ENCODE measurements at regions not wholly inside any gene's neighbourhood (a gene's known extent, or its start where the extent isn't known, plus 50 kb on each side); places are given as distances from the start of the nearest gene placed in this dataset.
"Not testable (repeated sequence)": the region's sequence is repeated elsewhere in the genome, so short reads cannot be mapped to it uniquely, and the experiment has no call there.

- DNase-seq (ENCODE audit: low spot score), result no peak
Observed at GRCh38 chr2:84217456-84217855, 241.6 kb downstream of the SUCLG1 start.

- DNase-seq (ENCODE audit: low spot score), result no peak
Observed at GRCh38 chr2:84214455-84214854, 244.6 kb downstream of the SUCLG1 start.

GRCh38 chr2:84212611-84213314 lies 246.3 kb downstream of the SUCLG1 start:
- no peak for DNase-seq (ENCODE audit: low spot score)

GRCh38 chr2:84209941-84210340 lies 249.1 kb downstream of the SUCLG1 start:
- DNase-seq (ENCODE audit: low spot score), result no peak

GRCh38 chr2:84204995-84205394 lies 254.1 kb downstream of the SUCLG1 start:
- no peak for DNase-seq (ENCODE audit: low spot score)

GRCh38 chr2:84202166-84202565 lies 256.9 kb downstream of the SUCLG1 start:
- no peak for DNase-seq (ENCODE audit: low spot score)

GRCh38 chr2:84201158-84201557 lies 257.9 kb downstream of the SUCLG1 start:
- no peak for DNase-seq (ENCODE audit: low spot score)

- DNase-seq (ENCODE audit: low spot score), result no peak
Observed at GRCh38 chr2:84197901-84198300, 261.2 kb downstream of the SUCLG1 start.

- DNase-seq (ENCODE audit: low spot score), result no peak
Observed at GRCh38 chr2:84194949-84195644, 264.0 kb downstream of the SUCLG1 start.

- DNase-seq (ENCODE audit: low spot score), result no peak
Observed at GRCh38 chr2:84194181-84194580, 264.9 kb downstream of the SUCLG1 start.

- DNase-seq (ENCODE audit: low spot score), result no peak
Observed at GRCh38 chr2:84187258-84187657, 271.8 kb downstream of the SUCLG1 start.

GRCh38 chr2:84181927-84182326 lies 277.2 kb downstream of the SUCLG1 start:
- DNase-seq (ENCODE audit: low spot score), result no peak

- DNase-seq (ENCODE audit: low spot score), result no peak
Observed at GRCh38 chr2:84177733-84178132, 281.3 kb downstream of the SUCLG1 start.

- DNase-seq (ENCODE audit: low spot score), result no peak
Observed at GRCh38 chr2:84175970-84176369, 283.1 kb downstream of the SUCLG1 start.

- no peak for DNase-seq (ENCODE audit: low spot score)
Observed at GRCh38 chr2:84175340-84175739, 283.7 kb downstream of the SUCLG1 start.

- no peak for DNase-seq (ENCODE audit: low spot score)
Observed at GRCh38 chr2:84173041-84173440, 286.0 kb downstream of the SUCLG1 start.

GRCh38 chr2:84170979-84171378 lies 288.1 kb downstream of the SUCLG1 start:
- DNase-seq (ENCODE audit: low spot score), result no peak

- DNase-seq (ENCODE audit: low spot score), result no peak
Observed at GRCh38 chr2:84169871-84170270, 289.2 kb downstream of the SUCLG1 start.

GRCh38 chr2:84168552-84168951 lies 290.5 kb downstream of the SUCLG1 start:
- DNase-seq (ENCODE audit: low spot score), result not testable (repeated sequence)

- no peak for DNase-seq (ENCODE audit: low spot score)
Observed at GRCh38 chr2:84165256-84165655, 293.8 kb downstream of the SUCLG1 start.

- DNase-seq (ENCODE audit: low spot score), result no peak
Observed at GRCh38 chr2:84160453-84160852, 298.6 kb downstream of the SUCLG1 start.

- no peak for DNase-seq (ENCODE audit: low spot score)
Observed at GRCh38 chr2:84158605-84159004, 300.5 kb downstream of the SUCLG1 start.

- no peak for DNase-seq (ENCODE audit: low spot score)
Observed at GRCh38 chr2:84152462-84152861, 306.6 kb downstream of the SUCLG1 start.

- DNase-seq (ENCODE audit: low spot score), result no peak
Observed at GRCh38 chr2:84144345-84144744, 314.7 kb downstream of the SUCLG1 start.

Data from globus pallidus (tissue), 1 donor.